ENCODE measurements at regions not wholly inside any gene's neighbourhood (a gene's known extent, or its start where the extent isn't known, plus 50 kb on each side); places are given as distances from the start of the nearest gene placed in this dataset.

DNA sequence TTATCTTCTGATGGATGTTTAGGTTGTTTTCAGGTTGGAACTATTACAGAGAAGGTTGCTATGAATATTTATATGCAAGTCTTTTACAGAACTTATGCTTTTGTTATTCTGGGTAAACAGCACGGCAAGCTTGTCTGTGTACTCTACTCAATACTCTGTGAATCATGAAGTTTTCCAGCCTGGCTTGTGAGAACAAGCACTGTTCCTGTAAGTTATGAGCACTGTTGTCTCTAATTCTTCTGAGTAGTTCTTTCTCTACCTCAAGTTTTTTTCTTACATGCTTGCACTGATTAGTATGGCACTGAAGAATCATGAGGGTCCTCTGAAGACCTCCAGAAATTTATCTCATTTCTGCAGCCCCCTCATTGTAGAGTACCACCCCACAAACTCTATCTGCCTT lies 496.9 kb downstream of the KCTD12 start:
- Histone ChIP-seq H3K4me3 (ENCODE audit: insufficient read depth, low read depth, low read length) (no peak overlapping the region), H3K4me1 (ENCODE audit: insufficient read depth, low read length) (peaks cover 2% of the 10 kb centered on the region), H3K4me2 (ENCODE audit: low read length) (no peak overlapping the region), H3K9ac (ENCODE audit: low read length) (no peak overlapping the region), H3K36me3 (ENCODE audit: insufficient read depth, low read length) (no peaks in the 10 kb centered on the region), H3K27ac (ENCODE audit: low read depth, low read length) (no peak overlapping the region), H4K20me1 (ENCODE audit: insufficient read depth, low read length) (peaks cover under 1% of the 10 kb centered on the region), H2AFZ (ENCODE audit: low read depth, low read length) (no peak overlapping the region), H3K9me3 (ENCODE audit: insufficient read depth, low read depth, low read length) (peaks cover 2% of the 10 kb centered on the region), H3K79me2 (ENCODE audit: insufficient read depth, low read length) (no peaks in the 10 kb centered on the region), H3K27me3 (ENCODE audit: insufficient read depth, low read length) (peaks cover 50% of the 10 kb centered on the region)
- H3K27me3 Mint-ChIP-seq (ENCODE audit: low read depth, unreplicated experiment): no peaks in the 10 kb centered on the region
- H3K4me3 Mint-ChIP-seq (ENCODE audit: unreplicated experiment): no peak overlapping the region
- no peak for DNase-seq (ENCODE audit: low read depth)
- H3K4me1 Mint-ChIP-seq (ENCODE audit: low read depth, unreplicated experiment): peaks cover 32% of the 10 kb centered on the region
- H3K27ac Mint-ChIP-seq (ENCODE audit: unreplicated experiment): no peak overlapping the region
- H3K9me3 Mint-ChIP-seq (ENCODE audit: unreplicated experiment): no peaks in the 10 kb centered on the region
- TF ChIP-seq EZH2 (IDR thresholded peaks at IDR 0.05; ENCODE audit: insufficient read depth, low read length): no peak
- TF ChIP-seq, protein P1, sequence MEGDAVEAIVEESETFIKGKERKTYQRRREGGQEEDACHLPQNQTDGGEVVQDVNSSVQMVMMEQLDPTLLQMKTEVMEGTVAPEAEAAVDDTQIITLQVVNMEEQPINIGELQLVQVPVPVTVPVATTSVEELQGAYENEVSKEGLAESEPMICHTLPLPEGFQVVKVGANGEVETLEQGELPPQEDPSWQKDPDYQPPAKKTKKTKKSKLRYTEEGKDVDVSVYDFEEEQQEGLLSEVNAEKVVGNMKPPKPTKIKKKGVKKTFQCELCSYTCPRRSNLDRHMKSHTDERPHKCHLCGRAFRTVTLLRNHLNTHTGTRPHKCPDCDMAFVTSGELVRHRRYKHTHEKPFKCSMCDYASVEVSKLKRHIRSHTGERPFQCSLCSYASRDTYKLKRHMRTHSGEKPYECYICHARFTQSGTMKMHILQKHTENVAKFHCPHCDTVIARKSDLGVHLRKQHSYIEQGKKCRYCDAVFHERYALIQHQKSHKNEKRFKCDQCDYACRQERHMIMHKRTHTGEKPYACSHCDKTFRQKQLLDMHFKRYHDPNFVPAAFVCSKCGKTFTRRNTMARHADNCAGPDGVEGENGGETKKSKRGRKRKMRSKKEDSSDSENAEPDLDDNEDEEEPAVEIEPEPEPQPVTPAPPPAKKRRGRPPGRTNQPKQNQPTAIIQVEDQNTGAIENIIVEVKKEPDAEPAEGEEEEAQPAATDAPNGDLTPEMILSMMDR (IDR thresholded peaks at IDR 0.05; ENCODE audit: insufficient read depth, low read depth, low read length): no peak
- no peak for FAIRE-seq
- H3K36me3 Mint-ChIP-seq (ENCODE audit: low read depth, unreplicated experiment): no peaks in the 10 kb centered on the region

- peaks cover 49% of the 10 kb centered on the region for H3K27me3 ChIP-seq (ENCODE audit: insufficient read depth, low read length)
- no peak overlapping the region for H2AFZ ChIP-seq (ENCODE audit: low read depth, low read length)
- no peaks in the 10 kb centered on the region for H3K36me3 ChIP-seq (ENCODE audit: insufficient read depth, low read length)
- H3K4me2 ChIP-seq (ENCODE audit: low read length): no peak overlapping the region
- H4K20me1 ChIP-seq (ENCODE audit: insufficient read depth, low read length): peaks cover 5% of the 10 kb centered on the region
- TF ChIP-seq, protein P1 (IDR thresholded peaks at IDR 0.05; ENCODE audit: insufficient read depth, low read depth, low read length): no peak
- no peak for TF ChIP-seq EZH2 (IDR thresholded peaks at IDR 0.05; ENCODE audit: insufficient read depth, low read length)
- H3K9ac ChIP-seq (ENCODE audit: low read length): no peak overlapping the region
- H3K79me2 ChIP-seq (ENCODE audit: insufficient read depth, low read length): no peaks in the 10 kb centered on the region
- H3K27ac ChIP-seq (ENCODE audit: low read depth, low read length): no peak overlapping the region
- H3K4me3 ChIP-seq (ENCODE audit: insufficient read depth, low read depth, low read length): no peak overlapping the region
- no peak for DNase-seq (ENCODE audit: low read depth)
- peaks cover 7% of the 10 kb centered on the region for H3K4me1 ChIP-seq (ENCODE audit: insufficient read depth, low read length)
- Mint-ChIP-seq H3K4me1 (ENCODE audit: low read depth, unreplicated experiment) (peaks cover 45% of the 10 kb centered on the region), H3K9me3 (ENCODE audit: unreplicated experiment) (no peaks in the 10 kb centered on the region), H3K27ac (ENCODE audit: unreplicated experiment) (peak overlapping the region; percentile 15), H3K36me3 (ENCODE audit: low read depth, unreplicated experiment) (no peaks in the 10 kb centered on the region), H3K4me3 (ENCODE audit: unreplicated experiment) (no peak overlapping the region), H3K27me3 (ENCODE audit: low read depth, unreplicated experiment) (no peaks in the 10 kb centered on the region)
- peaks cover 2% of the 10 kb centered on the region for H3K9me3 ChIP-seq (ENCODE audit: insufficient read depth, low read depth, low read length)
- no peak for FAIRE-seq
Measured at GRCh38 chr13:76387566-76387965, 498.6 kb downstream of the KCTD12 start.

DNA sequence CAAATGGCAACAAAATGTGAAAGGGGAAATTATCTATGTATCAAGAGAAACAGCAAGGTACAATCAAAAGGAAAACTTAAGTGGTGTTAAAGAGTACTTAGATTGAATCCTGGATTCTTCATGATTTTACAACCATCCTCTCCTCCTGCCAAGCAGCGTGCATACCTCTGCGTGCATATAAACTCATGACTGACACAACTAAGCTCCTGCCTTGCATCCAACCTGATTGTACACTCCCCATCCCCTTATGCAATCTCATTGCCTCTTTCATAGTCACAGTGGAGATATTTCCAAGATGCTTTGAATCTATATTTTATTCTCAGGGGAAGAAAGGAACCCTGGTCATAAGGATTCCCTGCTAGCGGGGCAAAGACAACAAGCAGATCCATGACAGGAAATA lies 499.9 kb downstream of the KCTD12 start:
- Histone ChIP-seq H3K36me3 (ENCODE audit: insufficient read depth, low read length) (no peaks in the 10 kb centered on the region), H3K9me3 (ENCODE audit: insufficient read depth, low read depth, low read length) (peaks cover 2% of the 10 kb centered on the region), H4K20me1 (ENCODE audit: insufficient read depth, low read length) (peaks cover 5% of the 10 kb centered on the region), H3K27ac (ENCODE audit: low read depth, low read length) (no peak overlapping the region), H3K27me3 (ENCODE audit: insufficient read depth, low read length) (peaks cover 46% of the 10 kb centered on the region), H2AFZ (ENCODE audit: low read depth, low read length) (no peak overlapping the region), H3K79me2 (ENCODE audit: insufficient read depth, low read length) (no peaks in the 10 kb centered on the region), H3K9ac (ENCODE audit: low read length) (no peak overlapping the region), H3K4me2 (ENCODE audit: low read length) (no peak overlapping the region), H3K4me1 (ENCODE audit: insufficient read depth, low read length) (peaks cover 7% of the 10 kb centered on the region), H3K4me3 (ENCODE audit: insufficient read depth, low read depth, low read length) (no peak overlapping the region)
- no peak for FAIRE-seq
- Mint-ChIP-seq H3K36me3 (ENCODE audit: low read depth, unreplicated experiment) (no peaks in the 10 kb centered on the region), H3K4me3 (ENCODE audit: unreplicated experiment) (peak overlapping the region; percentile 17), H3K9me3 (ENCODE audit: unreplicated experiment) (no peaks in the 10 kb centered on the region), H3K27me3 (ENCODE audit: low read depth, unreplicated experiment) (no peaks in the 10 kb centered on the region), H3K4me1 (ENCODE audit: low read depth, unreplicated experiment) (peaks cover 45% of the 10 kb centered on the region), H3K27ac (ENCODE audit: unreplicated experiment) (no peak overlapping the region)
- DNase-seq (ENCODE audit: low read depth): no peak
- no peak for TF ChIP-seq EZH2 (IDR thresholded peaks at IDR 0.05; ENCODE audit: insufficient read depth, low read length)
- TF ChIP-seq, protein P1 (IDR thresholded peaks at IDR 0.05; ENCODE audit: insufficient read depth, low read depth, low read length): no peak
